ENCODE measurements at regions not wholly inside any gene's neighbourhood (a gene's known extent, or its start where the extent isn't known, plus 50 kb on each side); places are given as distances from the start of the nearest gene placed in this dataset.
A peak's percentile ranks its signal among the peaks of the same experiment; 100 is the strongest.

- no peaks in the 10 kb centered on the region for H3K9me3 ChIP-seq (ENCODE audit: low read length)
- H3K4me2 ChIP-seq (ENCODE audit: low read length), result peak overlapping the region; percentile 27
- peak overlapping the region; percentile 87 for H3K27ac ChIP-seq (ENCODE audit: low read length)
- H3K4me3 ChIP-seq (ENCODE audit: low read length), result peak overlapping the region; percentile 46
- H4K20me1 ChIP-seq (ENCODE audit: insufficient read depth), result no peaks in the 10 kb centered on the region
- no peaks in the 10 kb centered on the region for H3K27me3 ChIP-seq (ENCODE audit: insufficient read depth, low read depth, low read length)
- H2AFZ ChIP-seq (ENCODE audit: low read depth, low read length), result no peak overlapping the region
- no peaks in the 10 kb centered on the region for H3K79me2 ChIP-seq (replicated peaks; ENCODE audit: insufficient read depth, low read length)
- H3K9ac ChIP-seq (ENCODE audit: low read length), result peak overlapping the region; percentile 48
- no peaks in the 10 kb centered on the region for H3K9me2 ChIP-seq (ENCODE audit: insufficient read depth, low read length)
- H3K36me3 ChIP-seq (ENCODE audit: insufficient read depth, low read length), result no peaks in the 10 kb centered on the region
- peaks cover 5% of the 10 kb centered on the region for H3F3A ChIP-seq (ENCODE audit: insufficient read depth, low read length, poor library complexity, severe bottlenecking)
- TF ChIP-seq REST (IDR thresholded peaks at IDR 0.05; ENCODE audit: borderline replicate concordance), result no peak
- TF ChIP-seq SMC3 (conservative IDR thresholded peaks at IDR 0.05; ENCODE audit: poor library complexity), result peak; percentile 30
- peak; percentile 8 for TF ChIP-seq CTCF (IDR thresholded peaks at IDR 0.05; ENCODE audit: poor library complexity, severe bottlenecking)
Observed at GRCh38 chr6:16973545-16974386, 128.1 kb upstream of the STMND1 start.

GRCh38 chr6:16973051-16973450 lies 128.8 kb upstream of the STMND1 start:
- Histone ChIP-seq H3K79me2 (replicated peaks; ENCODE audit: insufficient read depth, low read length) (no peaks in the 10 kb centered on the region), H3K4me3 (ENCODE audit: low read length) (no peak overlapping the region), H3K27ac (ENCODE audit: low read length) (peak overlapping the region; percentile 87), H2AFZ (ENCODE audit: low read depth, low read length) (no peak overlapping the region), H4K20me1 (ENCODE audit: insufficient read depth) (no peaks in the 10 kb centered on the region), H3K9me3 (ENCODE audit: low read length) (no peaks in the 10 kb centered on the region), H3K27me3 (ENCODE audit: insufficient read depth, low read depth, low read length) (no peaks in the 10 kb centered on the region), H3K9me2 (ENCODE audit: insufficient read depth, low read length) (no peaks in the 10 kb centered on the region), H3K9ac (ENCODE audit: low read length) (no peak overlapping the region), H3F3A (ENCODE audit: insufficient read depth, low read length, poor library complexity, severe bottlenecking) (peaks cover 3% of the 10 kb centered on the region), H3K4me2 (ENCODE audit: low read length) (no peak overlapping the region), H3K36me3 (ENCODE audit: insufficient read depth, low read length) (no peaks in the 10 kb centered on the region)
- no peak for TF ChIP-seq REST (IDR thresholded peaks at IDR 0.05; ENCODE audit: borderline replicate concordance)
- TF ChIP-seq SMC3 (conservative IDR thresholded peaks at IDR 0.05; ENCODE audit: poor library complexity), result no peak
- TF ChIP-seq MXI1 (conservative IDR thresholded peaks at IDR 0.05; ENCODE audit: poor library complexity, severe bottlenecking), result no peak
- TF ChIP-seq EP300 (conservative IDR thresholded peaks at IDR 0.05; ENCODE audit: poor library complexity, severe bottlenecking), result no peak
